ENCODE measurements at regions not wholly inside any gene's neighbourhood (a gene's known extent, or its start where the extent isn't known, plus 50 kb on each side); places are given as distances from the start of the nearest gene placed in this dataset.

- no peak for TF ChIP-seq EZH2 (IDR thresholded peaks at IDR 0.05; ENCODE audit: low read length)
- no peak for TF ChIP-seq CTCF (optimal IDR thresholded peaks at IDR 0.05 in 1 of 3, IDR thresholded peaks at IDR 0.05 in 1 of 3, conservative IDR thresholded peaks at IDR 0.05 in 1 of 3; ENCODE audit: extremely low read depth in 1 of 3, insufficient read depth in 2 of 3, low read length in 3 of 3)
- no peak for DNase-seq (ENCODE audit: low read depth, low spot score)
- no peak for FAIRE-seq
- dilution Hi-C loops (cut with MboI; ENCODE audit: extremely low pct_ligation_motif_present, low sequenced_read_pairs) = no loop called here
- H3K27ac ChIP-seq (ENCODE audit: control insufficient read depth, insufficient read depth, low read length) = no peak overlapping the region
- no peaks in the 10 kb centered on the region for H3K4me1 ChIP-seq (ENCODE audit: control insufficient read depth, extremely low read depth, insufficient read depth, low read length)
- H3K79me2 ChIP-seq (ENCODE audit: control insufficient read depth, insufficient read depth, low read length) = no peaks in the 10 kb centered on the region
- no peaks in the 10 kb centered on the region for H4K20me1 ChIP-seq (ENCODE audit: control insufficient read depth, extremely low read depth, insufficient read depth, low read length)
- H3K9ac ChIP-seq (ENCODE audit: control insufficient read depth, extremely low read depth, insufficient read depth, low read length) = no peak overlapping the region
- no peaks in the 10 kb centered on the region for H3K36me3 ChIP-seq (ENCODE audit: control insufficient read depth in 2 of 2, extremely low read depth in 1 of 2, insufficient read depth in 2 of 2, low read length in 2 of 2)
- H3K4me3 ChIP-seq (ENCODE audit: control insufficient read depth in 2 of 3, extremely low read depth in 1 of 3, insufficient read depth in 2 of 3, low read depth in 1 of 3, low read length in 3 of 3) = no peak overlapping the region
- H3K9me3 ChIP-seq (ENCODE audit: control insufficient read depth, low read depth, low read length) = no peaks in the 10 kb centered on the region
- H3K9me1 ChIP-seq (ENCODE audit: control insufficient read depth, extremely low read depth, insufficient read depth, low read length) = no peaks in the 10 kb centered on the region
- H3K27me3 ChIP-seq (ENCODE audit: control insufficient read depth, extremely low read depth, insufficient read depth, low read length) = no peaks in the 10 kb centered on the region
- H3K4me2 ChIP-seq (ENCODE audit: control insufficient read depth, extremely low read depth, insufficient read depth, low read depth, low read length) = no peak overlapping the region
- H2AFZ ChIP-seq (ENCODE audit: control insufficient read depth, low read length) = no peak overlapping the region
Observed at GRCh38 chr2:223319601-223320000, 267.6 kb downstream of the KCNE4 start.

- Histone ChIP-seq H3K4me3 (ENCODE audit: control insufficient read depth in 2 of 3, extremely low read depth in 1 of 3, insufficient read depth in 2 of 3, low read depth in 1 of 3, low read length in 3 of 3) (no peak overlapping the region), H3K79me2 (ENCODE audit: control insufficient read depth, insufficient read depth, low read length) (no peaks in the 10 kb centered on the region), H3K4me1 (ENCODE audit: control insufficient read depth, extremely low read depth, insufficient read depth, low read length) (no peaks in the 10 kb centered on the region), H3K27me3 (ENCODE audit: control insufficient read depth, extremely low read depth, insufficient read depth, low read length) (no peaks in the 10 kb centered on the region), H2AFZ (ENCODE audit: control insufficient read depth, low read length) (no peak overlapping the region), H3K9ac (ENCODE audit: control insufficient read depth, extremely low read depth, insufficient read depth, low read length) (no peak overlapping the region), H3K27ac (ENCODE audit: control insufficient read depth, insufficient read depth, low read length) (no peak overlapping the region), H4K20me1 (ENCODE audit: control insufficient read depth, extremely low read depth, insufficient read depth, low read length) (no peaks in the 10 kb centered on the region), H3K4me2 (ENCODE audit: control insufficient read depth, extremely low read depth, insufficient read depth, low read depth, low read length) (no peak overlapping the region), H3K9me1 (ENCODE audit: control insufficient read depth, extremely low read depth, insufficient read depth, low read length) (no peaks in the 10 kb centered on the region), H3K9me3 (ENCODE audit: control insufficient read depth, low read depth, low read length) (no peaks in the 10 kb centered on the region), H3K36me3 (ENCODE audit: control insufficient read depth in 2 of 2, extremely low read depth in 1 of 2, insufficient read depth in 2 of 2, low read length in 2 of 2) (no peaks in the 10 kb centered on the region)
- dilution Hi-C loops (cut with MboI; ENCODE audit: extremely low pct_ligation_motif_present, low sequenced_read_pairs) = no loop called here
- DNase-seq (ENCODE audit: low read depth, low spot score) (no peak), FAIRE-seq (no peak)
- TF ChIP-seq EZH2 (IDR thresholded peaks at IDR 0.05; ENCODE audit: low read length) (no peak), CTCF (optimal IDR thresholded peaks at IDR 0.05 in 1 of 3, IDR thresholded peaks at IDR 0.05 in 1 of 3, conservative IDR thresholded peaks at IDR 0.05 in 1 of 3; ENCODE audit: extremely low read depth in 1 of 3, insufficient read depth in 2 of 3, low read length in 3 of 3) (no peak)
Observed at GRCh38 chr2:223324402-223324801, 272.4 kb downstream of the KCNE4 start.

Measured in keratinocyte (primary cell).